GM21619 (cell line): ENCODE measurements at regions not wholly inside any gene's neighbourhood (a gene's known extent, or its start where the extent isn't known, plus 50 kb on each side); places are given as distances from the start of the nearest gene placed in this dataset.
"Not testable (repeated sequence)": the region's sequence is repeated elsewhere in the genome, so short reads cannot be mapped to it uniquely, and the experiment has no call there.

ENCODE experiments used
- ATAC-seq: cut with Tn5 transposase; IDR thresholded peaks from one replicate; pipeline ENCODE4 v1.9.1; 2021; ENCODE audit not compliant: unreplicated experiment

GRCh38 chr1:149274493-149274892 is 171.1 kb upstream of the NBPF9 start:
- not testable (repeated sequence) for ATAC-seq

GRCh38 chr1:149275802-149276201 is 172.5 kb upstream of the NBPF9 start:
- ATAC-seq, result not testable (repeated sequence)

- ATAC-seq, result not testable (repeated sequence)
Observed at GRCh38 chr1:149276496-149276895, 173.1 kb upstream of the NBPF9 start.

GRCh38 chr1:149278156-149278555 is 174.8 kb upstream of the NBPF9 start:
- not testable (repeated sequence) for ATAC-seq

GRCh38 chr1:149279015-149279414 is 175.7 kb upstream of the NBPF9 start:
- ATAC-seq, result not testable (repeated sequence)

GRCh38 chr1:149279512-149279911 is 176.2 kb upstream of the NBPF9 start:
- not testable (repeated sequence) for ATAC-seq

- ATAC-seq, result not testable (repeated sequence)
Observed at GRCh38 chr1:149284773-149285172, 181.4 kb upstream of the NBPF9 start.

GRCh38 chr1:149285205-149285604 is 181.9 kb upstream of the NBPF9 start:
- not testable (repeated sequence) for ATAC-seq

GRCh38 chr1:149285638-149286037 is 182.3 kb upstream of the NBPF9 start:
- not testable (repeated sequence) for ATAC-seq

GRCh38 chr1:149288580-149288979 is 185.2 kb upstream of the NBPF9 start:
- not testable (repeated sequence) for ATAC-seq

- ATAC-seq, result not testable (repeated sequence)
Observed at GRCh38 chr1:149300478-149301218, 174.2 kb upstream of the NBPF19 start.

- ATAC-seq, result not testable (repeated sequence)
Observed at GRCh38 chr1:149301282-149301681, 173.6 kb upstream of the NBPF19 start.

- not testable (repeated sequence) for ATAC-seq
Observed at GRCh38 chr1:149304796-149305195, 170.0 kb upstream of the NBPF19 start.

- ATAC-seq, result not testable (repeated sequence)
Observed at GRCh38 chr1:149307640-149308039, 167.2 kb upstream of the NBPF19 start.

GRCh38 chr1:149314921-149315320 is 159.9 kb upstream of the NBPF19 start:
- ATAC-seq, result not testable (repeated sequence)

GRCh38 chr1:149320971-149321731 is 153.7 kb upstream of the NBPF19 start:
- not testable (repeated sequence) for ATAC-seq

- ATAC-seq, result not testable (repeated sequence)
Observed at GRCh38 chr1:149321732-149322016, 153.2 kb upstream of the NBPF19 start.

GRCh38 chr1:149330081-149330335 is 144.8 kb upstream of the NBPF19 start:
- not testable (repeated sequence) for ATAC-seq

GRCh38 chr1:149336082-149336481 is 138.8 kb upstream of the NBPF19 start:
- not testable (repeated sequence) for ATAC-seq

- ATAC-seq, result not testable (repeated sequence)
Observed at GRCh38 chr1:149338221-149338691, 136.6 kb upstream of the NBPF19 start.

GRCh38 chr1:149338698-149339097 is 136.1 kb upstream of the NBPF19 start:
- ATAC-seq, result not testable (repeated sequence)

- ATAC-seq, result not testable (repeated sequence)
Observed at GRCh38 chr1:149349448-149349847, 125.4 kb upstream of the NBPF19 start.
